Adrenal gland (tissue), 5 donors: ENCODE measurements at regions not wholly inside any gene's neighbourhood (a gene's known extent, or its start where the extent isn't known, plus 50 kb on each side); places are given as distances from the start of the nearest gene placed in this dataset.

Experiments used
- CTCF ChIP-seq, 6 experiments: fragments of 450-650 bp in 4 of 6; fragments of 200-600 bp in 2 of 6; sonication (generic) in 1 of 6; IDR thresholded peaks; 1 replicate in 5 of 6; 2 replicates in 1 of 6; pipeline versions ENCODE4 v1.5.1 to v1.8.0; 2016 to 2021; ENCODE audit warnings: antibody characterized with exemption in 6 of 6, mild to moderate bottlenecking in 2 of 6, moderate library complexity in 1 of 6
- POLR2A ChIP-seq, 2 donors: fragments of 450-650 bp; IDR thresholded peaks; one replicate each; pipeline ENCODE4 v1.6.1; 2017; ENCODE audit warnings: antibody characterized with exemption in 2 of 2, mild to moderate bottlenecking in 2 of 2, moderate library complexity in 1 of 2
- donor health status: DM: no; HTN: no; CAD: no.

- TF ChIP-seq CTCF (IDR thresholded peaks at IDR 0.05) (no peak), POLR2A (IDR thresholded peaks at IDR 0.05) (no peak)
Measured at GRCh38 chr3:542021-542420, 345.5 kb downstream of the CHL1 start.
